ENCODE measurements at regions not wholly inside any gene's neighbourhood (a gene's known extent, or its start where the extent isn't known, plus 50 kb on each side); places are given as distances from the start of the nearest gene placed in this dataset.

DNA sequence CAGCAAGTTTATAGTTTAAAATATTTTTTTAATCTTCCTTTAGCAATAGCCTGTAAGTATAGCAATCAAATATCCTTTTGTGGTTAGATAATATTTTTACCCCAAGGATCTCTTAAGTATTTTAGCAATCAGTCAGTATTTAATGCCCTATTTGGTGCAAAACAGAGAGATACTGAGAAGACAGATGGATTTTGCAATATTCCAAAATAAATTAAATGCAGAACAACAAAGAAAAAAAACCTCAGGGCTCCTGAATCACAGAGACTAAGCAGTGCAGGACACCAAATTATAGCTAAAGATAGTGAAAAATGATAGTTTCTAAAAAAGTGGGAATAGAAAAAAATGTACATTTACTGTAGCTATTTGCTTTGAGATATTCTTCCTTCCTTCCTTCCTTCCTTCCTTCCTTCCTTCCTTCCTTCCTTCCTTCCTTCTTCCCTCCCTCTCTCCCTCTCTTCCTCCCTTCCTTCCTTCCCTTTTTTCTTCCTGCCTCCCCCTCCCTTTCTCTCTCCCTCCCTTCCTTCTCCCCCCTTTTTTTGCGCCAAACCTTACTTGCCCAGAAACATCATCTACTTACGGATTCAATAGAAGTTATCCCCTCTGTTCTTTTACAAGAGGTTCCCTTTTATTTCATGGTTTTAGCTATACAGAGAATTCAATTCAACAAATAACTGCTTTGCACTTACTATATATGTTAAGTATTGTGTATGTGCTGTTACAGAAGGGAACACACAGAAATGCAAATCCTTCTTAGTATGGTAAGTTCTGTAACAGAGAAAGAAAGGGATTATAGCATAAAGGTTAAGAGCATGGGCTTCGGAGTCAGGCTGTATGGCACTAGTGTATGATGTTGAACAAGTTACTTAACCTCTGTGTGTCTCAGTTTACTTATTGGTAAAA is 219.0 kb downstream of the CPE start:
- ATAC-seq (no peak), DNase-seq (no peak)
- Mint-ChIP-seq H3K36me3 (ENCODE audit: low read depth) (no peaks in the 10 kb centered on the region), H3K4me1 (ENCODE audit: low read depth) (no peaks in the 10 kb centered on the region), H3K27ac (no peak overlapping the region), H3K27me3 (ENCODE audit: low read depth) (no peaks in the 10 kb centered on the region), H3K9me3 (ENCODE audit: insufficient read depth) (no peaks in the 10 kb centered on the region), H3K4me3 (no peak overlapping the region)
- POLR2A ChIA-PET, result no interaction called here
- CTCF ChIA-PET, result no interaction called here

DNA sequence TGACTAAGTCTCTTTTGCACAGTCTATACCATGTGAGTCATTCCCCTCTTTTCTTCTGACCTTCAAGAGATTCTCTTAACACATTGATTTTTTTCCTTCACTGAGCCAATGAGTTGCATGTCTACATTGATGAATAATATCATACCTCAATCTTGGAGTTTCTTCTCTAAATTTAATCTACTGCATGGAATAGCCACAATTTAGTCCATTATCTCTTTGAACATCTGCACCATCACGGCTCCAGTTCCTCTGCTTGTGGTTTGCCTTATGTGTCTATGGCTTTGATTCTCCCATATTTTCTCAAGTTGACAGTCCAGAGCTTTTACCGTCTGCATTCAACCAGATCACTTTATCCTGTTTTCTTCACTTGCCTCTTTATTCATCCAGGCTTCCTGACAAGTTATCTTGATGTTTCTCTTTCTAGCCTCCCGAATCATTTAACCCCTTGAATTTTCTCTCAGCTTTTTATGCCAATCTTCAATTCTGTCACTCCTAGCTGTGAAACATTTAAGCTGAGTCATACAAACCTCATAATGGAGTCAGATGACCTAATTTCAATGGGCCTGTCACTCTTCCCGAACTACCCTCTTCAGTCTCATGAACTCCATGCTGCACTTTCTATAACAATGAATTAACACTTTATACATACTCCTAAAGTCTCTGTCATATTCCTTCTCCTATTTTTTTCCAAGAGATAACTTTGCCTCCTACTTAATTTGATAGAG is 222.3 kb downstream of the CPE start:
- Mint-ChIP-seq H3K4me1 (ENCODE audit: low read depth) (no peaks in the 10 kb centered on the region), H3K27me3 (ENCODE audit: low read depth) (no peaks in the 10 kb centered on the region), H3K36me3 (ENCODE audit: low read depth) (no peaks in the 10 kb centered on the region), H3K27ac (no peak overlapping the region), H3K9me3 (ENCODE audit: insufficient read depth) (no peaks in the 10 kb centered on the region), H3K4me3 (no peak overlapping the region)
- CTCF ChIA-PET, result no interaction called here
- DNase-seq (no peak), ATAC-seq (no peak)
- POLR2A ChIA-PET, result no interaction called here

DNA sequence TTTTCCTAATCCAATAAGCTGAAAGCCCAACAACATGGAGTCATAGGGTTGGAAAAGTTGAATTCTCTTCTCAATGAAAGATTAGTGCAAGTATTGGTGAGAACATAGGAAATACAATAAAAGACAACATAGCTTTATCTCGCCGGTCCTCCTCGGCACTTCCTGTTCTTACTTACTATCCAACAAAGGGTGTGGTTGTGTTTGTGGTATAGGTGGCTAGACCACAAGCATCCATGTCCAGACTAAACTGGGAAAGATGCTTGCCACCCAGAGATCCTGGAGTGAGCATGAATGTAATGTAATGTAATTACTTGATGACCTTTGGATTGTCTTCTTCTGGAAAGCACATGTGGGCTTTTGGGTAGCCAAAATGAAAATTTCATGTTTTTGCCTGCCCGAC is 223.8 kb downstream of the CPE start:
- H3K27ac Mint-ChIP-seq, result no peak overlapping the region
- CTCF ChIA-PET, result no interaction called here
- POLR2A ChIA-PET, result no interaction called here
- no peaks in the 10 kb centered on the region for H3K9me3 Mint-ChIP-seq (ENCODE audit: insufficient read depth)
- DNase-seq, result no peak
- H3K4me1 Mint-ChIP-seq (ENCODE audit: low read depth), result no peaks in the 10 kb centered on the region
- no peaks in the 10 kb centered on the region for H3K27me3 Mint-ChIP-seq (ENCODE audit: low read depth)
- no peaks in the 10 kb centered on the region for H3K36me3 Mint-ChIP-seq (ENCODE audit: low read depth)
- H3K4me3 Mint-ChIP-seq, result no peak overlapping the region
- no peak for ATAC-seq

DNA sequence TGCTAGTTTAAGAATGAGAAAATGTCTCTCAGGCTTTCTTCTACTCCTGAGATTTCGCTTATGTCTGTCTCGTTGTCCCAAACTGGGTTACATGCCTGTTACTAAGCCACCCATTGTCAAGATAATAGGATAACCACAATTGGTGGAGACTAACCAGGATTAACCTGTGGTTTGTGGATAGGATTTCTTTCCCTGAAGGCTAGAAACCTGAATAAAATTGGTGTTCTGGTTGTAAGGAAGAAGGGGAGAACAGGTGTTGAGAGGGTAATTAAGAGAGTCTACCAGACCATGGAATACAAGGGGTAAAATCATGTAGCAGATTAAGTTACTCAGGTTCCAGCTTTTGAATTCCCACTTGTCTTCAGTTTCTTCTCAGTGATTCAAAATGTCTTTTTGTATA is 225.4 kb downstream of the CPE start:
- H3K27me3 Mint-ChIP-seq (ENCODE audit: low read depth), result no peaks in the 10 kb centered on the region
- POLR2A ChIA-PET, result no interaction called here
- H3K4me1 Mint-ChIP-seq (ENCODE audit: low read depth), result no peaks in the 10 kb centered on the region
- H3K36me3 Mint-ChIP-seq (ENCODE audit: low read depth), result no peaks in the 10 kb centered on the region
- H3K4me3 Mint-ChIP-seq, result no peak overlapping the region
- H3K27ac Mint-ChIP-seq, result no peak overlapping the region
- CTCF ChIA-PET, result no interaction called here
- H3K9me3 Mint-ChIP-seq (ENCODE audit: insufficient read depth), result no peaks in the 10 kb centered on the region
- no peak for ATAC-seq
- no peak for DNase-seq

DNA sequence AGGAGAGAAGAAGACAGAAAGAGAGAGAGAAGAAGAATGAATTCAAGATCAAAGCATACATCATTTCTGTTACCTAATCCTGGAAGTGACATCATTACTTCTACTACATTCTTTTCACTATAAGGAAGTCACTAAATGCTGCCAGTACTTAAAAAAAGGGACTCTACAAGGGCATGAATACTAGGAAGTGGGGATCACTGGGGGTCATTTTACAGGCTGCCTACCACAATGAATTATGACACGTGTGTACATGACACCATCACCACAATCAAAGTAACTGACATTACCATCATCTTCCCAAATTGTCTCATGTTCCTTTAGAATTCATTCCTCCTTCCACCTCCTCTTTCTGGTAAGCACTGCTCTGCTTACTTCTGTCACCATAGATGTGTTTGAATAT is 227.0 kb downstream of the CPE start:
- H3K27ac Mint-ChIP-seq, result no peak overlapping the region
- no peak for ATAC-seq
- POLR2A ChIA-PET, result no interaction called here
- no peak overlapping the region for H3K4me3 Mint-ChIP-seq
- no peaks in the 10 kb centered on the region for H3K27me3 Mint-ChIP-seq (ENCODE audit: low read depth)
- no peaks in the 10 kb centered on the region for H3K9me3 Mint-ChIP-seq (ENCODE audit: insufficient read depth)
- CTCF ChIA-PET, result no interaction called here
- no peak for DNase-seq
- no peaks in the 10 kb centered on the region for H3K36me3 Mint-ChIP-seq (ENCODE audit: low read depth)
- H3K4me1 Mint-ChIP-seq (ENCODE audit: low read depth), result no peaks in the 10 kb centered on the region

DNA sequence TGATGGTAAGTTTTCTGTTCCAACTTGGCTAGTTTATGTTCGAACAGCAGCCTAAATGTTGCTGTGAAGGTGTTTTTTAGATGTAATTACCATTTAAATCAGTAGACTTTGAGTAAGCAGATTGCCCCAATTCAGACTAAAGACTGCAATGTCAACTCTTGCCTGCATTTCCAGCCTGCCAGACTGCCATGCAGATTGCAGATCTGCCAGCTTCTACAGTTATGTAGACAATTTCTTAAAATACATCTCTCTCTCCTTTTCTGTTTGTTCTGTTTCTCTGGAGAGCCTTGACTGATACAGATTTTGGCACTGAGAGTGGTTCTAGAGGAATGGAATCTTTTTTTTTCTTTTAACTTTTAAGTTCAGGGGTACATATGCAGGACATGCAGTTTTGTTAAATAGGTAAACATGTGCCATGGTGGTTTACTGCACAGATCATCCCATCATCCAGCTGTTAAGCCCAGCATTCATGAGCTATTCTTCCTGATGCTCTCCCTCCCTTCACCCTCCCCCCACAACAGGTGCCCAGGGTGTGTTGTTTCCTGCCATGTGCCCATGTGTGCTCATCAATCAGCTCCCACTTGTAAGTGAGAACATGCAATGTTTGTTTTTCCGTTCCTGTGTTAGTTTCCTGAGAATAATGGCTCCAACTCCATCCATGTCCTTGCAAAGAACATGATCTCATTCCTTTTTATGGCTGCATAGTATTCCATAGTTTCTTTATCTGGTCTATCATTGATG is 227.8 kb downstream of the CPE start:
- DNase-seq, result no peak
- ChIA-PET POLR2A (no interaction called here), CTCF (no interaction called here)
- ATAC-seq, result no peak
- Mint-ChIP-seq H3K27me3 (ENCODE audit: low read depth) (no peaks in the 10 kb centered on the region), H3K27ac (no peak overlapping the region), H3K4me3 (no peak overlapping the region), H3K4me1 (ENCODE audit: low read depth) (no peaks in the 10 kb centered on the region), H3K36me3 (ENCODE audit: low read depth) (no peaks in the 10 kb centered on the region), H3K9me3 (ENCODE audit: insufficient read depth) (no peaks in the 10 kb centered on the region)

DNA sequence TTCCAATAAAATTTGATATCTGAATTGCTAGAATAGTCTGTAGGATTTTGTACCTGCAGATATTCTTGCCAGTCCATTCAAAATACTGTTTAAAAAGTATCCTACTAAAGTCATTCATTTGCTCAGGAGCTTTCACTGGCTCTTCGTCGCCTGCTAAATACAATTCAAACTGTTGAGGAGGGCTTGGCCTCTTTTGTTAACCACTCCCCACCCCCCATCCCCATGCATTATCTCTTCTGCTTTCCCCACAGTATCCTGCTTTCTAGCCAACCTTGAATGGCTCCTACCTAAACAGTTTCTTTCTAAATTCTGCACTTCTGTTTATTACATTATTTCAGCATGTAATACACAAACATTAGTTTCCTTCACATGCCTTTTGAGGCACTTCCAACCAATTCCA is 230.8 kb downstream of the CPE start:
- CTCF ChIA-PET, result no interaction called here
- H3K4me3 Mint-ChIP-seq, result no peak overlapping the region

DNA sequence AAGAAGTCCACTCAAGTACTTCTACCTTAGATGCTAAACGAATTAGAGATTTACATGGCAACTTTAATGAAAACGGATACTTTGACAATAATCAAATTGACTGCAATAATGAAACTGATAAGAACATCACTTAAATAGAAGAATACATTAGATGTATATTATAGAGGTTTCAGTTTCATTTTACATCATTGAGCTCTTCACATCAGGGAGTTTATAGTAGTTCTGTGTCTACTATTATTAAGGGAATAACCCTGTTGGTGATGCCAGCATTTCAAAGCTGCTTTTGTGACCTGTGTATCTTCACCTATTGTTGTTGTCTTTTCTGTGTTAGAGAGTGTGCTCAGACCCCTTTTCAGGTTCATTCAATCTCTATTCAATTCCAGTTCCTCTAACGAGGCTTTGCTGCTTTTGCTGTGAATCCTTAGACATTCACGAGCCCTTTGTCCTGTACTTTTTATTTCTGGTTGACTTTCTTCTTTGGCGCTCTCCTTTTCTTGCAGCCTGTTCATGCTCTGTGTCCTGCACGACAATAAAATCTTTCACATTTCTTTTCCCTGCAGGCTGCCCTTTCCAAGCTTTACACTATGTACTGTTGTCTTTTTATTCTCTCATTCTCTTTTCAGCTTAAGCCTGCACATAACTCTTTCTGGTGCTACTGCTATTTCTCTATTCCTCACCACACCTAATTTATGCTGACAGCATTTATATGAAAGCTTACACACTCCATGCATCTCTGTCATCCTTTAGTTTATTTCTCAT is 232.1 kb downstream of the CPE start:
- Mint-ChIP-seq H3K27me3 (ENCODE audit: low read depth) (no peaks in the 10 kb centered on the region), H3K4me3 (no peak overlapping the region), H3K9me3 (ENCODE audit: insufficient read depth) (no peaks in the 10 kb centered on the region), H3K4me1 (ENCODE audit: low read depth) (no peaks in the 10 kb centered on the region), H3K27ac (no peak overlapping the region), H3K36me3 (ENCODE audit: low read depth) (no peaks in the 10 kb centered on the region)
- ChIA-PET POLR2A (no interaction called here), CTCF (no interaction called here)
- no peak for DNase-seq
- no peak for ATAC-seq

More for the DNA sequence above, 230.8 kb downstream of the CPE start:
- Mint-ChIP-seq H3K36me3 (ENCODE audit: low read depth) (no peaks in the 10 kb centered on the region), H3K4me1 (ENCODE audit: low read depth) (no peaks in the 10 kb centered on the region), H3K27me3 (ENCODE audit: low read depth) (no peaks in the 10 kb centered on the region), H3K27ac (no peak overlapping the region), H3K9me3 (ENCODE audit: insufficient read depth) (no peaks in the 10 kb centered on the region)
- ATAC-seq, result no peak
- POLR2A ChIA-PET, result no interaction called here
- no peak for DNase-seq

DNA sequence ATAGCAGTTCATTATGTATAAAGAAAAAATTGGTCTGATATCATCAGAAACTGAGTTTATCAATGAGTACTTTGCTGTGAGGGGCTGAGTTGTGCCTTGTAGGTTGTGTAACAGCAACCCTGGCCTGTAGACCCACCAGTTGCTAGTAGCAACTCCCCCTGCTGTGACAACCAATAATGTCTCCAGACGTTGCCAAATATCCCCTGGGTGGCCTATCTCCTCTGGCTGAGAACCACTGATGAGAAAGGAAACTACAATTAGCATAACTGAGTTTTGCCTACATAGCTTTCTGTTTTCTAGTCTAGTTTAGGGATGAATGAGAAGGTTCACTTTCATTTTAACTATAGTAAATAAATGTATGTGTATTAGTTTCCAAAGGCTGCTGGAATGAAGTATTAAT is 234.1 kb downstream of the CPE start:
- DNase-seq, result no peak
- H3K4me1 Mint-ChIP-seq (ENCODE audit: low read depth), result no peaks in the 10 kb centered on the region
- H3K27ac Mint-ChIP-seq, result no peak overlapping the region
- no peaks in the 10 kb centered on the region for H3K9me3 Mint-ChIP-seq (ENCODE audit: insufficient read depth)
- ChIA-PET POLR2A (no interaction called here), CTCF (no interaction called here)
- ATAC-seq, result no peak
- no peaks in the 10 kb centered on the region for H3K36me3 Mint-ChIP-seq (ENCODE audit: low read depth)
- no peaks in the 10 kb centered on the region for H3K27me3 Mint-ChIP-seq (ENCODE audit: low read depth)
- H3K4me3 Mint-ChIP-seq, result no peak overlapping the region

DNA sequence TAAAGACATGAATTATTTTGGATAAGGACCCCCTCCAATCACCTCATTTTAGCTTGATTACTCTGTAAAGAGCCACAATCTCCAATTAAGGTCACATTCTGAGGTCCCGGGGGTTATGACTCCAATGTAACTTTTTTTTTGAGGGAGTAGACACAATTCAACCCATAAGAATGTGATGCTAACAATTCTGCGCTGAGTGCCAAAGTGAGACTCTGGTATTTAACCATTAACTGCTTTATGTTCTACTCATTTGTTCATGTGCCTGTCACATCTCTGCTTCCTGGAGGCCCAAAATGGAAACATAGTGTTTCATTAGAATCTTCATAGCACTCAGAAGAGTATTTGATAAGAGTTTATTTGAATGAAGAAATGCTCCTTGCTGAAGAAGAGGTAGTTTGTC is 234.8 kb downstream of the CPE start:
- ChIA-PET POLR2A (no interaction called here), CTCF (no interaction called here)
- H3K4me1 Mint-ChIP-seq (ENCODE audit: low read depth), result no peaks in the 10 kb centered on the region
- H3K27ac Mint-ChIP-seq, result no peak overlapping the region
- H3K27me3 Mint-ChIP-seq (ENCODE audit: low read depth), result no peaks in the 10 kb centered on the region
- DNase-seq, result no peak
- H3K4me3 Mint-ChIP-seq, result no peak overlapping the region
- ATAC-seq, result no peak
- H3K36me3 Mint-ChIP-seq (ENCODE audit: low read depth), result no peaks in the 10 kb centered on the region
- H3K9me3 Mint-ChIP-seq (ENCODE audit: insufficient read depth), result no peaks in the 10 kb centered on the region

DNA sequence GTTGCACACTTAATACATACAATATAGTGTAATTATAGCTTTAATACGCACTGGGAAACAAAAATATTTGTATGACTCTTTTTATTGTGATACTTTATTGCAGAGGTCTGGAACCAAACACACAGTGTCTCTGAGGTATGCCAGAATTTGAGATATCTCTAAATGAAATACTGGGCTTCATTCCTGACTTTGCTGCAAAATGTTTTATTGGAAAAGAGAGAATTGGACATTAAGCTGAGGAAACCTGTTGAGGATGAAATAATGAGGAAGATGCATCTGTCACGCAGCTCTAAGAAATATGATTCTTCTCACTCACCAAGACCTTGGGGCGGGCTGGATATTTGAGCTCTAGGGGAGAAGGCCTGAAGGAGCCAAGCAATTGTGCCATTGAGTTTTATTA is 242.1 kb downstream of the CPE start:
- Mint-ChIP-seq H3K36me3 (ENCODE audit: low read depth) (no peaks in the 10 kb centered on the region), H3K27me3 (ENCODE audit: low read depth) (no peaks in the 10 kb centered on the region), H3K27ac (no peak overlapping the region), H3K4me3 (no peak overlapping the region), H3K9me3 (ENCODE audit: insufficient read depth) (no peaks in the 10 kb centered on the region), H3K4me1 (ENCODE audit: low read depth) (no peaks in the 10 kb centered on the region)
- DNase-seq (no peak), ATAC-seq (no peak)
- ChIA-PET CTCF (no interaction called here), POLR2A (interaction anchor here (0.6 kb wide), 1 partner anchor 307 kb away, joined by 5 read pairs; no protein-coding TSS in a partner anchor)

DNA sequence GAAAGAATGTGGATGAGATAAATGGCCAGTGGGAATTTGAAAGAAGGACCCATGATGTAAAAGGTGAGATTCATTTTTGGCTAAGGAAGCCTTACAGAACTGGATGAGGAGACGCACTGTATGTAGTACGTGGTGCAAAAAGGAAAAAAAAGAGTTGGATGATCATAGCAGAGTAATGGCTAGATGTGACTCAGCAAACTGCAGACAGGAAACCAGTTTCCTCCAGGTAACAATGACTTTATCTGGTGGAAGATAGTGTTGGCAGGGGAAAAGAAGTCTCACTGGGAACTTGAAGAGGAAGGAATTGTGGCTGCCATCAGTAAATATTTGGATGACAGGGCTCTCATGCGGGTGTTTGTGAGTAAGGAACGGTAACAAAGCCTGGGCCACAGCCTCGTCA is 243.2 kb downstream of the CPE start:
- Mint-ChIP-seq H3K9me3 (ENCODE audit: insufficient read depth) (no peaks in the 10 kb centered on the region), H3K4me3 (no peak overlapping the region), H3K36me3 (ENCODE audit: low read depth) (no peaks in the 10 kb centered on the region), H3K27ac (no peak overlapping the region), H3K27me3 (ENCODE audit: low read depth) (no peaks in the 10 kb centered on the region), H3K4me1 (ENCODE audit: low read depth) (no peaks in the 10 kb centered on the region)
- ATAC-seq (no peak), DNase-seq (no peak)
- CTCF ChIA-PET, result no interaction called here
- POLR2A ChIA-PET, result no interaction called here

Measured in activated CD8-positive, alpha-beta T cell treated with anti-CD3 and anti-CD28 coated beads, Interleukin-2, amount 10 ng/mL, durations not matched to agents 7 days and 5 days (primary cell).